ENCODE measurements at regions not wholly inside any gene's neighbourhood (a gene's known extent, or its start where the extent isn't known, plus 50 kb on each side); places are given as distances from the start of the nearest gene placed in this dataset.
"Not testable (repeated sequence)": the region's sequence is repeated elsewhere in the genome, so short reads cannot be mapped to it uniquely, and the experiment has no call there.

GRCh38 chr2:55124682-55125081, 74.4 kb upstream of the RTN4 start:
- H3K4me3 ChIP-seq (ENCODE audit: low read depth, low read length): not testable (repeated sequence)

- no peak for TF ChIP-seq CTCF (IDR thresholded peaks at IDR 0.05; ENCODE audit: low read depth, low read length)
- H3K4me3 ChIP-seq (ENCODE audit: low read depth, low read length): no peak overlapping the region
Measured at GRCh38 chr2:55123851-55124269, 73.6 kb upstream of the RTN4 start.

GRCh38 chr2:55120634-55121359, 70.5 kb upstream of the RTN4 start:
- TF ChIP-seq CTCF (IDR thresholded peaks at IDR 0.05; ENCODE audit: low read depth, low read length): no peak
- no peak overlapping the region for H3K4me3 ChIP-seq (ENCODE audit: low read depth, low read length)

GRCh38 chr2:55119711-55120487, 69.6 kb upstream of the RTN4 start:
- no peak for TF ChIP-seq CTCF (IDR thresholded peaks at IDR 0.05; ENCODE audit: low read depth, low read length)
- no peak overlapping the region for H3K4me3 ChIP-seq (ENCODE audit: low read depth, low read length)

GRCh38 chr2:55118643-55119083, 68.4 kb upstream of the RTN4 start:
- H3K4me3 ChIP-seq (ENCODE audit: low read depth, low read length): no peak overlapping the region
- TF ChIP-seq CTCF (IDR thresholded peaks at IDR 0.05; ENCODE audit: low read depth, low read length): no peak

- no peak for TF ChIP-seq CTCF (IDR thresholded peaks at IDR 0.05; ENCODE audit: low read depth, low read length)
- H3K4me3 ChIP-seq (ENCODE audit: low read depth, low read length): no peak overlapping the region
Measured at GRCh38 chr2:55116966-55117365, 66.7 kb upstream of the RTN4 start.

GRCh38 chr2:55116598-55116964, 66.3 kb upstream of the RTN4 start:
- H3K4me3 ChIP-seq (ENCODE audit: low read depth, low read length): no peak overlapping the region
- no peak for TF ChIP-seq CTCF (IDR thresholded peaks at IDR 0.05; ENCODE audit: low read depth, low read length)

Measured in WI38 (cell line).